ENCODE measurements at regions not wholly inside any gene's neighbourhood (a gene's known extent, or its start where the extent isn't known, plus 50 kb on each side); places are given as distances from the start of the nearest gene placed in this dataset.

DNA sequence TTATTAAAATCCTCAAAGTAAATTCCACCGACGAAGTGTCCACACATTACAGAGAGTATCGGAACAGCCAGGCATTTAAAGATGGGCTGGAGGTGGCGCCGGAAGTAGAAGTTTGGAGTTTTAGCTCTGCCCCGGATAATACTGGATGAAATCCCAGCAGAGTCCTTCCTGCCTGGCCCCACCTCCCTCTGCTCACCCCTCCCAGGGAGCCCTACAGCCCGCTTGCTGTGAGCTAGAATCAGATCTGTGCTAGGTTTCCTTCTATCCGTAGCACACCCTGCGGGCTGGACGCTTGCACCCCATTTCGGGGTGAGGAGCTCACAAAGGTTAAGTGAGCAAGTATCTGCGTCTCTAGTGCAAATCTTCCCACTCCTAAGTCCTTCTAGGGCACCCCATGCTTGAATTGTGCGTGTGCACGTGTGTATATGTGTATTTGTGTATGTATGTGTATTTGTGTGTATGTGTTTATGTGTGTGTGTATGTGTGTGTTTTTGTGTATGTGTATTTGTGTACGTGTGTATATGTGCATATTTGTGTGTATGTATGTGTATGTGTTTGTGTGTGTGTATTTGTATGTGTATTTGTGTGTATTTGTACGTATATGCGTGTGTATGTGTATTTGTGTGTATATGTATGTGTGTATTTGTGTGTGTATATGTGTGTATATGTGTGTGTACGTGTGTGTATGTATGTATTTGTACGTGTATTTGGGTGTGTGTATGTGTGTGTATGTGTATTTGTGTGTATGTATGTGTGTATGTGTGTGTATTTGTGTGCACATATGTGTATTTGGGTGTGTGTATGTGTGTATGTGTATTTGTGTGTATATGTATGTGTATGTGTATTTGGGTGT lies 61.4 kb downstream of the HAPSTR1 start:
- H3K9me3 ChIP-seq, result no peaks in the 10 kb centered on the region
- no peak overlapping the region for H3K27ac ChIP-seq
- no peaks in the 10 kb centered on the region for H3K4me1 ChIP-seq (ENCODE audit: control insufficient read depth in 1 of 2, low read depth in 2 of 2)
- no peak for DNase-seq (ENCODE audit: low spot score)
- H3K36me3 ChIP-seq, result no peaks in the 10 kb centered on the region
- TF ChIP-seq CTCF (IDR thresholded peaks at IDR 0.05), result no peak
- no peak for ATAC-seq (ENCODE audit: insufficient number of reproducible peaks, low FRiP score, low read depth)
- H3K4me3 ChIP-seq, result no peak overlapping the region
- no peaks in the 10 kb centered on the region for H3K27me3 ChIP-seq (replicated peaks; ENCODE audit: insufficient read depth)

GRCh38 chr16:9153502-9153864 lies 62.0 kb downstream of the HAPSTR1 start:
- H3K36me3 ChIP-seq, result no peaks in the 10 kb centered on the region
- TF ChIP-seq CTCF (IDR thresholded peaks at IDR 0.05), result no peak
- no peaks in the 10 kb centered on the region for H3K27me3 ChIP-seq (replicated peaks; ENCODE audit: insufficient read depth)
- H3K4me1 ChIP-seq (ENCODE audit: control insufficient read depth in 1 of 2, low read depth in 2 of 2), result no peaks in the 10 kb centered on the region
- ATAC-seq (ENCODE audit: insufficient number of reproducible peaks, low FRiP score, low read depth), result no peak
- no peak for DNase-seq (ENCODE audit: low spot score)
- no peaks in the 10 kb centered on the region for H3K9me3 ChIP-seq
- no peak overlapping the region for H3K27ac ChIP-seq
- no peak overlapping the region for H3K4me3 ChIP-seq

GRCh38 chr16:9154567-9155410 lies 63.3 kb downstream of the HAPSTR1 start:
- DNase-seq (ENCODE audit: low spot score) (no peak), ATAC-seq (ENCODE audit: insufficient number of reproducible peaks, low FRiP score, low read depth) (no peak)
- Histone ChIP-seq H3K4me1 (ENCODE audit: control insufficient read depth in 1 of 2, low read depth in 2 of 2) (no peaks in the 10 kb centered on the region), H3K4me3 (no peak overlapping the region), H3K27ac (no peak overlapping the region), H3K9me3 (no peaks in the 10 kb centered on the region), H3K27me3 (replicated peaks; ENCODE audit: insufficient read depth) (no peaks in the 10 kb centered on the region), H3K36me3 (no peaks in the 10 kb centered on the region)
- TF ChIP-seq CTCF (IDR thresholded peaks at IDR 0.05), result no peak

DNA sequence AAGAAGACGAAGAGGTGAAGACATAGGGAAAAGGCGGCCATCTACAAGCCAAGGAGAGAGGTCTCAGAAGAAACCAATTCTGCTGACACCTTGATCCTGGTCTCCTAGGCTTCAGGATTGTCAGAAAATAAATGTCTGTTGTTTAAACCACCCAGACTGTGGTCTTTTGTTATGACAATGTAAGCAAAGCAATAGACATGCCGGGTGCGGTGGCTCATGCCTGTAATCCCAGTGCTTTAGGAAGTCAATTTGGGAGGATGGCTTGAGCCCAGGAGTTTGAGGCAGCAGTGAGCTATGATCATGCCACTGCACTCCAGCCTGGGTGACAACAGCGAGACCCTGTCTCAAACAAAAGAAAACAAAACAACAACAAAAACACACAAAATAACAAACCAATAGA lies 64.4 kb downstream of the HAPSTR1 start:
- Histone ChIP-seq H3K4me1 (ENCODE audit: control insufficient read depth in 1 of 2, low read depth in 2 of 2) (no peaks in the 10 kb centered on the region), H3K27me3 (replicated peaks; ENCODE audit: insufficient read depth) (no peaks in the 10 kb centered on the region), H3K36me3 (no peaks in the 10 kb centered on the region), H3K4me3 (no peak overlapping the region), H3K9me3 (no peaks in the 10 kb centered on the region), H3K27ac (no peak overlapping the region)
- no peak for DNase-seq (ENCODE audit: low spot score)
- TF ChIP-seq CTCF (IDR thresholded peaks at IDR 0.05), result no peak
- ATAC-seq (ENCODE audit: insufficient number of reproducible peaks, low FRiP score, low read depth), result no peak

DNA sequence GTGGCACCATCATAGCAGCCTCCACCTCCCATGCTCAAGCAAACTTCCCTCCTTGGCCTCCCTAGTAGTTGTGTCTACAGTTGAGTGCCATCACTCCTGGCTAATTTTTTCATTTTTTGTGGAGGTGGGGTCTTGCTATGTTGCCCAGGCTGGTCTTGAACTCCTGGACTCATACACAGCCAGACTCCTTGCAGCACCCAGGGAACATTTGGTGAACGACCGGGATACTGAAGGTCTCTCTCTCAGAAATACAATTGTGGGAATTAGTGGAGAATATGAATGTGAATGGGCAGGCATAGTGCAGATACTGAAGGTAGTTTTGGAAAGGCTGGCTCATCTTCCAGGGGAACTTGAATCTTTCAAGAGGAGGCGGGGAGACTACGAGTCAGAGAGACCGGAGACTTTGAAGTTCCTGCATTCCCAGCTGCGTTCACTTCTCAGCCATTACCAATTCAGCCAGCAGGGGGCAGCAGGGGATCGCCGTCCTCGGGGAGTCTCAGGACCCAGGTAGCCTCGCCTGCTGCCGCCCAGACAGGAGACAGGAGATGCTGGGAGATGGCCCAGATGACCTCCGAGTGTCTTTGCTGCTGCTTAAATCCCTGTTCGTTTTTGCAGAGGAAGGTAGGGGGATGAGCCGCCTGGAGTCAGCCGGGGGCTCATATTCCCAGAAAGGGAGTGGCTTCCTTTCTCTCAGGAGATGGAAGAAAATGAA lies 68.6 kb downstream of the HAPSTR1 start:
- H3K4me1 ChIP-seq (ENCODE audit: control insufficient read depth in 1 of 2, low read depth in 2 of 2), result no peaks in the 10 kb centered on the region
- no peaks in the 10 kb centered on the region for H3K9me3 ChIP-seq
- no peaks in the 10 kb centered on the region for H3K27me3 ChIP-seq (replicated peaks; ENCODE audit: insufficient read depth)
- no peak for DNase-seq (ENCODE audit: low spot score)
- TF ChIP-seq CTCF (IDR thresholded peaks at IDR 0.05), result peak; percentile 58
- no peak overlapping the region for H3K27ac ChIP-seq
- ATAC-seq (ENCODE audit: insufficient number of reproducible peaks, low FRiP score, low read depth), result no peak
- H3K36me3 ChIP-seq, result no peaks in the 10 kb centered on the region
- H3K4me3 ChIP-seq, result no peak overlapping the region
